ENCODE measurements at regions not wholly inside any gene's neighbourhood (a gene's known extent, or its start where the extent isn't known, plus 50 kb on each side); places are given as distances from the start of the nearest gene placed in this dataset.

- no peak for DNase-seq
These were observed 54.9 kb upstream of the C4orf54 start for GRCh38 chr4:99712530-99712929.

GRCh38 chr4:99712099-99712498, 54.5 kb upstream of the C4orf54 start:
- DNase-seq, result no peak

GRCh38 chr4:99711657-99712056, 54.0 kb upstream of the C4orf54 start:
- DNase-seq, result no peak

- DNase-seq, result no peak
These were observed 53.2 kb upstream of the C4orf54 start for GRCh38 chr4:99710681-99711345.

- no peak for DNase-seq
These were observed 52.4 kb upstream of the C4orf54 start for GRCh38 chr4:99710020-99710419.

GRCh38 chr4:99708551-99708950, 50.9 kb upstream of the C4orf54 start:
- no peak for DNase-seq
